Astrocyte of the cerebellum (primary cell): ENCODE measurements at regions not wholly inside any gene's neighbourhood (a gene's known extent, or its start where the extent isn't known, plus 50 kb on each side); places are given as distances from the start of the nearest gene placed in this dataset.

Experiments used
- DNase-seq: peaks from one replicate; pipeline ENCODE4 v3.0.0-alpha.2; 2011; ENCODE audit warnings: low read depth
- H3K4me3 ChIP-seq: 2 replicates; pipeline ENCODE4 v1.5.1; 2011; ENCODE audit warnings: mild to moderate bottlenecking, low read depth, low read length, moderate library complexity
- CTCF ChIP-seq: IDR thresholded peaks from 2 replicates; pipeline ENCODE4 v1.5.1; 2012; ENCODE audit warnings: low read length, low read depth, moderate library complexity, mild to moderate bottlenecking; ENCODE audit errors: missing control alignments
- in situ Hi-C: cut with HindIII; loops from 2 replicates; pipeline ENCODE4 v1.10.0; 2017; ENCODE audit warnings: low sequenced_read_pairs

GRCh38 chr1:195768936-195769335 lies 839.3 kb downstream of the KCNT2 start:
- H3K4me3 ChIP-seq: no peak overlapping the region
- in situ Hi-C loops: no loop called here
- no peak for DNase-seq
- TF ChIP-seq CTCF: no peak

- no peak for DNase-seq
- H3K4me3 ChIP-seq: no peak overlapping the region
- in situ Hi-C loops: no loop called here
- TF ChIP-seq CTCF: no peak
Measured at GRCh38 chr1:195768377-195768776, 839.9 kb downstream of the KCNT2 start.

GRCh38 chr1:195766709-195767108 lies 841.5 kb downstream of the KCNT2 start:
- DNase-seq: peak; percentile 6
- no peak overlapping the region for H3K4me3 ChIP-seq
- TF ChIP-seq CTCF: no peak
- in situ Hi-C loops: no loop called here

- no peak for DNase-seq
- in situ Hi-C loops: no loop called here
Measured at GRCh38 chr1:195765099-195765498, 843.1 kb downstream of the KCNT2 start.

GRCh38 chr1:195763907-195764374 lies 844.3 kb downstream of the KCNT2 start:
- in situ Hi-C loops: no loop called here
- TF ChIP-seq CTCF: no peak
- no peak overlapping the region for H3K4me3 ChIP-seq
- no peak for DNase-seq

More at GRCh38 chr1:195765099-195765498, 843.1 kb downstream of the KCNT2 start:
- H3K4me3 ChIP-seq: no peak overlapping the region
- TF ChIP-seq CTCF: no peak

- in situ Hi-C loops: no loop called here
- H3K4me3 ChIP-seq: no peak overlapping the region
- DNase-seq: no peak
- TF ChIP-seq CTCF: no peak
Measured at GRCh38 chr1:195763146-195763906, 844.9 kb downstream of the KCNT2 start.

- DNase-seq: no peak
- H3K4me3 ChIP-seq: no peak overlapping the region
- no peak for TF ChIP-seq CTCF
- in situ Hi-C loops: no loop called here
Measured at GRCh38 chr1:195761104-195761503, 847.1 kb downstream of the KCNT2 start.
